Gastrocnemius medialis (tissue), 4 donors: ENCODE measurements at regions not wholly inside any gene's neighbourhood (a gene's known extent, or its start where the extent isn't known, plus 50 kb on each side); places are given as distances from the start of the nearest gene placed in this dataset.

Experiments
- ATAC-seq, 2 donors: fragments of 150-250 bp; one replicate each; pipeline ENCODE4 v1.9.1; 2016
- DNase-seq, 2 donors: peaks; one replicate each; pipeline ENCODE4 v3.0.0-alpha.2; 2019
- H3K27ac ChIP-seq, 4 donors: fragments of 200-600 bp; sonication (generic); 1 replicate in 1 of 4; 2 replicates in 3 of 4; pipeline ENCODE4 v1.5.1; 2016 to 2018; ENCODE audit warnings: mild to moderate bottlenecking in 2 of 4, moderate library complexity in 1 of 4
- H3K27me3 ChIP-seq, 3 donors: fragments of 200-600 bp; sonication (generic) in 2 of 3; 1 replicate in 1 of 3; 2 replicates in 2 of 3; pipeline versions ENCODE4 v1.5.1 to v1.6.0; 2016 to 2019; ENCODE audit warnings: mild to moderate bottlenecking in 1 of 3, moderate library complexity in 1 of 3
- H3K36me3 ChIP-seq, 2 donors: fragments of 200-600 bp; sonication (generic) in 1 of 2; one replicate each; pipeline ENCODE4 v1.5.1; 2017 to 2018
- H3K4me1 ChIP-seq, 2 donors: fragments of 200-600 bp; sonication (generic) in 1 of 2; one replicate each; pipeline ENCODE4 v1.5.1; 2016 to 2017; ENCODE audit warnings: mild to moderate bottlenecking in 2 of 2
- H3K4me3 ChIP-seq, 4 donors: fragments of 200-600 bp; sonication (generic) in 3 of 4; 1 replicate in 1 of 4; 2 replicates in 3 of 4; pipeline ENCODE4 v1.5.1; 2016 to 2019; ENCODE audit warnings: mild to moderate bottlenecking in 2 of 4
- H3K9me3 ChIP-seq, 3 donors: fragments of 200-600 bp; sonication (generic) in 2 of 3; 1 replicate in 1 of 3; 2 replicates in 2 of 3; pipeline ENCODE4 v1.5.1; 2016 to 2019
- POLR2A ChIP-seq, 2 donors: fragments of 450-650 bp; IDR thresholded peaks; one replicate each; pipeline ENCODE4 v1.6.1; 2017; ENCODE audit warnings: antibody characterized with exemption in 2 of 2, mild to moderate bottlenecking in 2 of 2, moderate library complexity in 2 of 2
- in situ Hi-C, 4 donors: fragments of 200-750 bp; cut with MboI; loops; one replicate each; pipeline versions ENCODE4 v1.15.0 to v1.8.0; 2017; ENCODE audit warnings: low sequenced_read_pairs in 4 of 4
- intact Hi-C: fragments of 100-400 bp; cut with DNase I; formaldehyde crosslinking; loops from one replicate; pipeline ENCODE4 v1.15.1; 2023; ENCODE audit warnings: low total_unique reads
- TF ChIP-seq, protein P1 (sequence below), 5 experiments: fragments of 450-650 bp in 3 of 5; fragments of 200-600 bp in 2 of 5; sonication (generic) in 2 of 5; IDR thresholded peaks in 4 of 5; conservative IDR thresholded peaks in 1 of 5; 1 replicate in 4 of 5; 2 replicates in 1 of 5; pipeline ENCODE4 v1.5.1; 2016 to 2019; ENCODE audit warnings: antibody characterized with exemption in 5 of 5, mild to moderate bottlenecking in 3 of 5, moderate library complexity in 3 of 5

- TF ChIP-seq POLR2A (IDR thresholded peaks at IDR 0.05) = no peak
- TF ChIP-seq, protein P1, sequence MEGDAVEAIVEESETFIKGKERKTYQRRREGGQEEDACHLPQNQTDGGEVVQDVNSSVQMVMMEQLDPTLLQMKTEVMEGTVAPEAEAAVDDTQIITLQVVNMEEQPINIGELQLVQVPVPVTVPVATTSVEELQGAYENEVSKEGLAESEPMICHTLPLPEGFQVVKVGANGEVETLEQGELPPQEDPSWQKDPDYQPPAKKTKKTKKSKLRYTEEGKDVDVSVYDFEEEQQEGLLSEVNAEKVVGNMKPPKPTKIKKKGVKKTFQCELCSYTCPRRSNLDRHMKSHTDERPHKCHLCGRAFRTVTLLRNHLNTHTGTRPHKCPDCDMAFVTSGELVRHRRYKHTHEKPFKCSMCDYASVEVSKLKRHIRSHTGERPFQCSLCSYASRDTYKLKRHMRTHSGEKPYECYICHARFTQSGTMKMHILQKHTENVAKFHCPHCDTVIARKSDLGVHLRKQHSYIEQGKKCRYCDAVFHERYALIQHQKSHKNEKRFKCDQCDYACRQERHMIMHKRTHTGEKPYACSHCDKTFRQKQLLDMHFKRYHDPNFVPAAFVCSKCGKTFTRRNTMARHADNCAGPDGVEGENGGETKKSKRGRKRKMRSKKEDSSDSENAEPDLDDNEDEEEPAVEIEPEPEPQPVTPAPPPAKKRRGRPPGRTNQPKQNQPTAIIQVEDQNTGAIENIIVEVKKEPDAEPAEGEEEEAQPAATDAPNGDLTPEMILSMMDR (IDR thresholded peaks at IDR 0.05 in 4 of 5, conservative IDR thresholded peaks at IDR 0.05 in 1 of 5) = no peak
- Histone ChIP-seq H3K36me3 (no peaks in the 10 kb centered on the region), H3K27ac (no peak overlapping the region), H3K4me3 (no peak overlapping the region), H3K4me1 (no peaks in the 10 kb centered on the region), H3K27me3 (no peaks in the 10 kb centered on the region), H3K9me3 (no peaks in the 10 kb centered on the region)
- ATAC-seq (no peak), DNase-seq (no peak)
- in situ Hi-C loops = no loop called here
- intact Hi-C loops = no loop called here
Measured at GRCh38 chr1:187390215-187390818, 561.6 kb downstream of the PLA2G4A start.

DNA sequence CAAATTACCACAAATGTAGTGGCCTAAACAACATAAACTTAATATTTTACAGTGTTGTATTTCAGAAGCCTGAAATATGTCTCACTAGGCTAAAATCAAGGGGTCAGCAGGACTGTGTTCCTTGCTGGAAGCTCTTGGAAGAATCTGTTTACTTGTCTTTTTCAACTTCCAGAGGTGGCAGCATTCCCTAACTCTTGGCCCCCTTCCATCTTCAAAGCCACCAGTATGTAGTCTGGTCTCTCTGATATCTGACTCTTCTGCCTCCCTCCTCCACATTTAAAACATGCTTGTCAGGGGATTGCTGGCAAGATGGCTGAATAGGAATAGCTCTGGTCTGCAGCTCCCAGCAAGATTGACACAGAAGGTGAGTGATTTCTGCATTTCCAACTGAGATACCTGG lies 567.5 kb downstream of the PLA2G4A start:
- in situ Hi-C loops = no loop called here
- H3K4me1 ChIP-seq = no peaks in the 10 kb centered on the region
- no peaks in the 10 kb centered on the region for H3K36me3 ChIP-seq
- H3K4me3 ChIP-seq = no peak overlapping the region
- TF ChIP-seq, protein P1 (IDR thresholded peaks at IDR 0.05 in 4 of 5, conservative IDR thresholded peaks at IDR 0.05 in 1 of 5) = no peak
- no peak for TF ChIP-seq POLR2A (IDR thresholded peaks at IDR 0.05)
- intact Hi-C loops = no loop called here
- DNase-seq (no peak), ATAC-seq (no peak)
- H3K27ac ChIP-seq = no peak overlapping the region
- H3K9me3 ChIP-seq = peaks cover 0 to 2% (median 0%) of the 10 kb centered on the region in 3 donors
- no peaks in the 10 kb centered on the region for H3K27me3 ChIP-seq

DNA sequence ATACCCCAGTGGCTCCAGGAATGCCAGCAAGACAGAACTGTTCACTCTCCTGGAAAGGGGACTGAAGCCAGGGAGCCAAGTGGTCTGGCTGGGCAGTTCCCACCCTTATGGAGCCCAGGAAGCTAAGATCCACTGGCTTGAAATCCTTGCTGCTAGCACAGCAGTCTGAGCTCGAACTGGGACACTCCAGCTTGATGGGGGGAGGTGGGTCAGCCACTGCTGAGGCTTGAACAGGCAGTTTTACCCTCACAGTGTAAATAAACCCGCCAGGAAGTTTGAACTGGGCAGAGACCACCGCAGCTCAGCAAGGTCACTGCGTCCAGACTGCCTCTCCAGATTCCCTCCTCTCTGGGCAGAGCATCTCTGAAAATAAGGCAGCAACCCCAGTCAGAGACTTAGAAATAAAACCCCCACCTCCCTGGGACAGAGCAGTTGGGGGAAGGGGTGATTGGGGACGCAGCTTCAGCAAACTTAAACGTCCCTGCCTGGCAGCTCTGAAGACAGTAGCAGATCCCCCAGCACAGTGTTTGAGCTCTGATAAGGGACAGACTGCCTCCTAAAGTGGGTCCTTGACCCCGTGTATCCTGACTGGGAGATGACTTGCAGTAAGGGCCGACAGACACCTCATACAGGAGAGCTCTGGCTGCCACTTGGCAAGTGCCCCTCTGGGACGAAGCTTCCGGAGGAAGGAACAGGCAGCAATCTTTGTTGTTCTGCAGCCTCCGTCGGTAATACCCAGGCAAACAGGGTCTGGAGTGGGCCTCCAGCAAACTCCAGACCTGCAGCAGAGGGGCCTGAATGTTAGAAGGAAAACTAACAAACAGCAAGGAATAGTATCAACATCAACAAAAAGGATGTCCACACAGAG lies 568.4 kb downstream of the PLA2G4A start:
- in situ Hi-C loops (no loop called here), intact Hi-C loops (no loop called here)
- DNase-seq (no peak), ATAC-seq (no peak)
- H3K36me3 ChIP-seq = no peaks in the 10 kb centered on the region
- no peaks in the 10 kb centered on the region for H3K27me3 ChIP-seq
- no peak overlapping the region for H3K4me3 ChIP-seq
- peaks cover 0 to 2% (median 0%) of the 10 kb centered on the region in 3 donors for H3K9me3 ChIP-seq
- no peaks in the 10 kb centered on the region for H3K4me1 ChIP-seq
- no peak for TF ChIP-seq POLR2A (IDR thresholded peaks at IDR 0.05)
- TF ChIP-seq, protein P1 (IDR thresholded peaks at IDR 0.05 in 4 of 5, conservative IDR thresholded peaks at IDR 0.05 in 1 of 5) = no peak
- no peak overlapping the region for H3K27ac ChIP-seq

- no peaks in the 10 kb centered on the region for H3K36me3 ChIP-seq
- H3K9me3 ChIP-seq = no peaks in the 10 kb centered on the region
- in situ Hi-C loops (no loop called here), intact Hi-C loops (no loop called here)
- no peaks in the 10 kb centered on the region for H3K4me1 ChIP-seq
- DNase-seq = no peak
- TF ChIP-seq, protein P1 (IDR thresholded peaks at IDR 0.05 in 4 of 5, conservative IDR thresholded peaks at IDR 0.05 in 1 of 5) = no peak
- TF ChIP-seq POLR2A (IDR thresholded peaks at IDR 0.05) = no peak
- H3K27me3 ChIP-seq = no peaks in the 10 kb centered on the region
- ATAC-seq = no peak
- no peak overlapping the region for H3K27ac ChIP-seq
- H3K4me3 ChIP-seq = no peak overlapping the region
Measured at GRCh38 chr1:187408212-187409004, 579.7 kb downstream of the PLA2G4A start.
